ENCODE measurements at regions not wholly inside any gene's neighbourhood (a gene's known extent, or its start where the extent isn't known, plus 50 kb on each side); places are given as distances from the start of the nearest gene placed in this dataset.

DNA sequence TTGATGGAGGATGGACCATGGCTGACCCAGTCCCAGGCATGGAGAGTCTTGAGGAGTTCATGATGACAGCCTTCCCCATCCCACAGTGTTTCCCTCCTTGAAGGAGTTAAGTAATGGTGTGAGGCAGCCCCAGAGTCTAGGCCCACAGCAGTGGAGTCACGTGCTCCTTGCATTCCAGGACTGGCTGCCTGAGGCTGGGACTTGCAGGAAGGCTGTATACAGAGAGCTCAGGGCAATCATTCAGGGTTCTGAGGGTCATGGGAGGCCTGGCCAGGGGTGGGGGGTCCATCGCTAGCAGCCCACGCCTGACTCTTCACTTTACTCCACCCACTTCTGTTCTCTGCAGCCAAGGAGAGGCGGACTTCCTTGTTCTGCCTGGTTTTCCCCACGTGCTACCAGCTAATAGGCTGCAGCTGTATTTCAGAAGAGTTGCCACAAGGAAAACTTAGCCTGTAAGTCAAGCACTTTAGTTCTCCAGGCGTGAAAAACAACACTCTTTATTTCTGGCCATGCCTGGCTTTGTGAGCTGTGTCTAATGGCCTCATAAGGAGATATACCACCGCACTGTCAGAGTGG is 272.5 kb downstream of the DHX35 start:
- no peak for FAIRE-seq
- no peak for DNase-seq (ENCODE audit: insufficient read length, low spot score)
- TF ChIP-seq POLR2A (IDR thresholded peaks at IDR 0.05; ENCODE audit: low read depth, low read length) = no peak
- TF ChIP-seq PAX5 (IDR thresholded peaks at IDR 0.05; ENCODE audit: insufficient read depth, low read length, severe bottlenecking) = no peak
- no peak for TF ChIP-seq SPI1 (IDR thresholded peaks at IDR 0.05; ENCODE audit: low read depth, low read length)
- no peak for TF ChIP-seq POU2F2 (IDR thresholded peaks at IDR 0.05; ENCODE audit: low read depth, low read length)
- no peak for TF ChIP-seq TAF1 (IDR thresholded peaks at IDR 0.05; ENCODE audit: low read depth, low read length)
- TF ChIP-seq POLR2AphosphoS5 (IDR thresholded peaks at IDR 0.05; ENCODE audit: low read depth, low read length) = no peak

DNA sequence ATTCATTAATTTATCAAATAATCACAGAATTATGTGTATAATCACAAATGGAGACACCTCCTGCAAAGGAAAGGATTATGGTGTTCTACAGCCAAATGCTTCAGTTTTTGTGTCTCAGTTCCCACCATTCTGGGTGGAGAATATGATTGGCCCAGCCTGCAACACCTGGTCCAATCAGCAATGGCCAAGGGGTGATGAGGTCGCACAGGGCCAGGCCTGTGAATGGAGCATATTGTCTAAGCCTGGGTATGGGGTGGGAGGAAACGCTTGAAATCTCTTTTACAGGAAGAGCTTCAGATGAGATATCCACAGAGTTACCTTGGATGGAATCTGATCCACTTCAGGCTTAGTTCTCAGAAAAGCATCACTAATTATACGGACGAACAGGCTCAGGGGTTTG is 271.6 kb downstream of the DHX35 start:
- TF ChIP-seq TAF1 (IDR thresholded peaks at IDR 0.05; ENCODE audit: low read depth, low read length) (no peak), POLR2A (IDR thresholded peaks at IDR 0.05; ENCODE audit: low read depth, low read length) (no peak), POLR2AphosphoS5 (IDR thresholded peaks at IDR 0.05; ENCODE audit: low read depth, low read length) (no peak), PAX5 (IDR thresholded peaks at IDR 0.05; ENCODE audit: insufficient read depth, low read length, severe bottlenecking) (no peak), SPI1 (IDR thresholded peaks at IDR 0.05; ENCODE audit: low read depth, low read length) (no peak), POU2F2 (IDR thresholded peaks at IDR 0.05; ENCODE audit: low read depth, low read length) (no peak)
- DNase-seq (ENCODE audit: insufficient read length, low spot score) = no peak
- FAIRE-seq = no peak

DNA sequence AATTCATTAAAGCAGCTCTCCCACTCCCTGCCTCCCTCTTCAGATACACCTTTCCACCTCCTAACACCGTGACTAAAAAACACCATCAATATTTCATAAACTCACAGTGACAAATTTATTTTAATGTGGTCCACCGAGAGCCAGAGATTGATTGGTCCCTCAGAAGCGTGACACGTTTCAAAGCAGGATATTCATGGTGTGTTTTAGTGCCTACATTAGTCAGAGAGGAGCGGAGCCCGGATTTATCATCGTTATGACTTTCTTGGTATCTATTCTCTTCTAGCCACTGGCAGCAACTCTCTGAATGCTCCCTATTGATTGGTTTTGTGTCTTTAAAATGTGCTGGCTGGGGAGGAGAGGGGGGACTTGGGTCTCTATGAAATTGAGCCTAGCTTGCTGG is 265.3 kb downstream of the DHX35 start:
- DNase-seq (ENCODE audit: insufficient read length, low spot score) (no peak), FAIRE-seq (no peak)
- TF ChIP-seq PAX5 (IDR thresholded peaks at IDR 0.05; ENCODE audit: insufficient read depth, low read length, severe bottlenecking) (no peak), TAF1 (IDR thresholded peaks at IDR 0.05; ENCODE audit: low read depth, low read length) (no peak), POU2F2 (IDR thresholded peaks at IDR 0.05; ENCODE audit: low read depth, low read length) (no peak), POLR2AphosphoS5 (IDR thresholded peaks at IDR 0.05; ENCODE audit: low read depth, low read length) (no peak), SPI1 (IDR thresholded peaks at IDR 0.05; ENCODE audit: low read depth, low read length) (no peak), POLR2A (IDR thresholded peaks at IDR 0.05; ENCODE audit: low read depth, low read length) (no peak)

DNA sequence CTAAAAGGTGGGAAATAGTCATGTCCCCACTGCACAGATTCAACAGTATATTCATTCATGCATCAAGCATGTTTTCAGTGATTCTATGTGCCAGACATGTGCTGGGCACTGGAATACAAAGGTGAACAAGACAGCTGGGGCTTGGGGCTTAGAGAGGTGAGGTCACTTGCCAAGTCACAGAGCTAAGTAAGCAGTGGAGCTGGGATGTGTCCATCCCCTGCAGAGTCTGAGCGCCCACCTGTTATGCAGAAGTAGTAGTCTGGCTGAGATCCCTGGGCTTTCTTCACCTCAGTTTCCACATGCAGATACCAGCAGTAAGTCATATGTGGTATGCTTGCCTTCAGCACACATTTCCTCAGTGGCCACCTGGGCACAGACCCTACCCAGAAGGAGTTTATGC is 263.8 kb downstream of the DHX35 start:
- no peak for FAIRE-seq
- TF ChIP-seq SPI1 (IDR thresholded peaks at IDR 0.05; ENCODE audit: low read depth, low read length) (no peak), POLR2AphosphoS5 (IDR thresholded peaks at IDR 0.05; ENCODE audit: low read depth, low read length) (no peak), TAF1 (IDR thresholded peaks at IDR 0.05; ENCODE audit: low read depth, low read length) (no peak), POLR2A (IDR thresholded peaks at IDR 0.05; ENCODE audit: low read depth, low read length) (no peak), POU2F2 (IDR thresholded peaks at IDR 0.05; ENCODE audit: low read depth, low read length) (no peak), PAX5 (IDR thresholded peaks at IDR 0.05; ENCODE audit: insufficient read depth, low read length, severe bottlenecking) (no peak)
- DNase-seq (ENCODE audit: insufficient read length, low spot score) = no peak

DNA sequence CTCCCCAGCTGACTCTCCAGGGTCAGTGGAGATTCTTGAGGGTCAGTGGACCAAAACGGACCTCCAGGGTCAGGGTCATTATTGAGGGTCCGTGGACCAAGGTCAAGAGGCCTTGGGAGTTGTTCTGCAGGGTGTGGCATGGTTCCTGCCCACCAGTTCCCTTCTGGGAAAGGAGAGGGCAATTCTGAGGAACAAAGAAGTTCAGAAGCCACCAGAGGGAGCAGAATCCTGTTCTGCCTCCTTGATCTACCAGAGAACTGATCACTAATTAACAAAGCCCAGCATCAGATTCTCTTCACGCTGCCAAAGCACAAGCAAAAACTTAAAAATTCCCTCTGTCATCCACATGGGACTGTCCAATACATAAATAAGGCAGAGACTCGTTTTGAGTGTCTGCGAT is 263.4 kb downstream of the DHX35 start:
- TF ChIP-seq PAX5 (IDR thresholded peaks at IDR 0.05; ENCODE audit: insufficient read depth, low read length, severe bottlenecking) = no peak
- TF ChIP-seq TAF1 (IDR thresholded peaks at IDR 0.05; ENCODE audit: low read depth, low read length) = no peak
- TF ChIP-seq POLR2A (IDR thresholded peaks at IDR 0.05; ENCODE audit: low read depth, low read length) = no peak
- TF ChIP-seq SPI1 (IDR thresholded peaks at IDR 0.05; ENCODE audit: low read depth, low read length) = no peak
- no peak for TF ChIP-seq POU2F2 (IDR thresholded peaks at IDR 0.05; ENCODE audit: low read depth, low read length)
- TF ChIP-seq POLR2AphosphoS5 (IDR thresholded peaks at IDR 0.05; ENCODE audit: low read depth, low read length) = no peak
- no peak for FAIRE-seq

GRCh38 chr20:39222101-39222500 is 260.0 kb downstream of the DHX35 start:
- DNase-seq (ENCODE audit: insufficient read length, low spot score) = no peak
- TF ChIP-seq POLR2A (IDR thresholded peaks at IDR 0.05; ENCODE audit: low read depth, low read length) (no peak), TAF1 (IDR thresholded peaks at IDR 0.05; ENCODE audit: low read depth, low read length) (no peak)
- FAIRE-seq = no peak

More for the DNA sequence above, 263.4 kb downstream of the DHX35 start:
- DNase-seq (ENCODE audit: insufficient read length, low spot score) = no peak

GRCh38 chr20:39216195-39216594 is 254.1 kb downstream of the DHX35 start:
- no peak for FAIRE-seq
- no peak for TF ChIP-seq POU2F2 (IDR thresholded peaks at IDR 0.05; ENCODE audit: low read depth, low read length)
- no peak for DNase-seq (ENCODE audit: insufficient read length, low spot score)

GRCh38 chr20:39214828-39215227 is 252.7 kb downstream of the DHX35 start:
- no peak for FAIRE-seq
- DNase-seq (ENCODE audit: insufficient read length, low spot score) = no peak
- TF ChIP-seq SPI1 (IDR thresholded peaks at IDR 0.05; ENCODE audit: low read depth, low read length) (no peak), POLR2A (IDR thresholded peaks at IDR 0.05; ENCODE audit: low read depth, low read length) (no peak), TAF1 (IDR thresholded peaks at IDR 0.05; ENCODE audit: low read depth, low read length) (no peak), POU2F2 (IDR thresholded peaks at IDR 0.05; ENCODE audit: low read depth, low read length) (no peak), PAX5 (IDR thresholded peaks at IDR 0.05; ENCODE audit: insufficient read depth, low read length, severe bottlenecking) (no peak), POLR2AphosphoS5 (IDR thresholded peaks at IDR 0.05; ENCODE audit: low read depth, low read length) (no peak)

- FAIRE-seq (no peak), DNase-seq (ENCODE audit: insufficient read length, low spot score) (no peak)
- TF ChIP-seq POLR2A (IDR thresholded peaks at IDR 0.05; ENCODE audit: low read depth, low read length) = no peak
- TF ChIP-seq POU2F2 (IDR thresholded peaks at IDR 0.05; ENCODE audit: low read depth, low read length) = no peak
- TF ChIP-seq TAF1 (IDR thresholded peaks at IDR 0.05; ENCODE audit: low read depth, low read length) = no peak
- no peak for TF ChIP-seq POLR2AphosphoS5 (IDR thresholded peaks at IDR 0.05; ENCODE audit: low read depth, low read length)
- TF ChIP-seq PAX5 (IDR thresholded peaks at IDR 0.05; ENCODE audit: insufficient read depth, low read length, severe bottlenecking) = no peak
- TF ChIP-seq SPI1 (IDR thresholded peaks at IDR 0.05; ENCODE audit: low read depth, low read length) = no peak
Observed at GRCh38 chr20:39213476-39214145, 251.5 kb downstream of the DHX35 start.

Data from GM12891 (cell line).